GM12878 (cell line): ENCODE measurements at regions not wholly inside any gene's neighbourhood (a gene's known extent, or its start where the extent isn't known, plus 50 kb on each side); places are given as distances from the start of the nearest gene placed in this dataset.

Experiments
- ATAC-seq: fragments of 200-7000 bp; cut with Tn5 transposase; 3 replicates; pipeline ENCODE4 v1.9.1; 2020; ENCODE audit warnings: mild to moderate bottlenecking, moderate library complexity
- BruUV-seq: library from RNA; stranded (reverse); fragments of 400-500 nt; replicated peaks from 2 replicates; lab custom pipeline; 2021; lab: Mats Ljungman, UMichigan
- CTCF ChIA-PET: fragments of 300-600 bp; sonication (Branson Sonifier 250); formaldehyde crosslinking; extraction: SDS; loops from one replicate; lab custom pipeline; 2021; ENCODE audit warnings: inconsistent platforms; lab: Yijun Ruan, JAX
- POLR2A ChIA-PET: fragments of 350-600 bp; formaldehyde crosslinking; extraction: SDS; loops from one replicate; lab custom pipeline; 2021; ENCODE audit warnings: inconsistent platforms; lab: Charles Lee
- RAD21 ChIA-PET: fragments of 300-600 bp; sonication (Branson Sonifier 250); formaldehyde crosslinking; loops from one replicate; lab custom pipeline; 2023; ENCODE audit warnings: antibody characterized with exemption; ENCODE audit not compliant: unreplicated experiment; lab: Charles Lee
- SMC1A ChIA-PET: fragments of 300-600 bp; sonication (Branson Sonifier 250); formaldehyde crosslinking; loops from one replicate; lab custom pipeline; 2023; ENCODE audit not compliant: unreplicated experiment, uncharacterized antibody; lab: Charles Lee
- DNase-seq: peaks from one replicate; pipeline ENCODE4 v3.0.0-alpha.2; 2011; ENCODE audit warnings: low read depth, low spot score
- FAIRE-seq: peaks from 3 replicates; lab custom pipeline; 2011; peaks lifted over from hg19 to GRCh38; lab: Jason Lieb, UNC
- H2AFZ ChIP-seq: 2 replicates; pipeline ENCODE4 v1.6.0; 2011; ENCODE audit warnings: low read depth, low read length, control low read depth; ENCODE audit not compliant: control insufficient read depth
- H3K27ac ChIP-seq: 2 replicates; pipeline ENCODE4 v1.5.1; 2011; ENCODE audit warnings: control low read depth; ENCODE audit not compliant: control insufficient read depth, insufficient read depth
- H3K27me3 ChIP-seq, 2 experiments: replicated peaks in 1 of 2; 2 replicates each; pipeline versions ENCODE4 v1.6.0 to v1.6.1; 2011; ENCODE audit warnings: low read length in 1 of 2; ENCODE audit not compliant: control insufficient read depth in 2 of 2, insufficient read depth in 2 of 2
- H3K36me3 ChIP-seq, 2 experiments: 2 replicates each; pipeline ENCODE4 v1.5.1; 2011; ENCODE audit warnings: low read length in 1 of 2; ENCODE audit not compliant: control insufficient read depth in 2 of 2, insufficient read depth in 2 of 2
- H3K4me1 ChIP-seq: 2 replicates; pipeline ENCODE4 v1.6.1; 2011; ENCODE audit warnings: mild to moderate bottlenecking, low read length, moderate library complexity, mixed read lengths; ENCODE audit not compliant: control insufficient read depth, insufficient read depth
- H3K4me2 ChIP-seq: 2 replicates; pipeline ENCODE4 v1.6.0; 2011; ENCODE audit warnings: control low read depth; ENCODE audit not compliant: control insufficient read depth, insufficient read depth
- H3K4me3 ChIP-seq: fragments of 200-600 bp; sonication (generic); 2 replicates; pipeline ENCODE4 v1.5.1; 2016
- H3K79me2 ChIP-seq: 2 replicates; pipeline ENCODE4 v1.6.0; 2011; ENCODE audit warnings: low read length; ENCODE audit not compliant: control insufficient read depth, insufficient read depth
- H3K9ac ChIP-seq: 2 replicates; pipeline ENCODE4 v1.8.0; 2011; ENCODE audit warnings: low read length, control low read depth, mixed read lengths; ENCODE audit not compliant: control insufficient read depth, insufficient read depth
- H3K9me3 ChIP-seq: replicated peaks from 3 replicates; pipeline ENCODE4 v1.5.1; 2011; ENCODE audit warnings: mild to moderate bottlenecking, low read length; ENCODE audit not compliant: control insufficient read depth, insufficient read depth
- H4K20me1 ChIP-seq: 2 replicates; pipeline ENCODE4 v1.6.0; 2011; ENCODE audit not compliant: control insufficient read depth, insufficient read depth
- BMI1 ChIP-seq: fragments of 450-650 bp; IDR thresholded peaks from 2 replicates; pipeline ENCODE4 v1.6.1; 2016; ENCODE audit warnings: mild to moderate bottlenecking, moderate library complexity, borderline replicate concordance
- CEBPB ChIP-seq, 2 experiments: fragments of 150-350 bp in 1 of 2; IDR thresholded peaks; 2 replicates each; pipeline ENCODE4 v1.6.1; 2012 to 2014; ENCODE audit warnings: low read depth in 2 of 2, low read length in 2 of 2, borderline replicate concordance in 1 of 2, inconsistent platforms in 1 of 2
- E2F8 ChIP-seq: fragments of 450-650 bp; IDR thresholded peaks from 2 replicates; pipeline ENCODE4 v1.6.1; 2018; ENCODE audit warnings: mild to moderate bottlenecking, low read depth, moderate library complexity; ENCODE audit not compliant: partially characterized antibody
- EP300 ChIP-seq, 2 experiments: fragments of 150-350 bp in 1 of 2; IDR thresholded peaks; 2 replicates each; pipeline ENCODE4 v1.6.1; 2011 to 2012; ENCODE audit warnings: low read depth in 2 of 2, low read length in 2 of 2, borderline replicate concordance in 1 of 2, improper control_type of control experiment in 1 of 2, inconsistent platforms in 1 of 2; ENCODE audit not compliant: control insufficient read depth in 1 of 2
- FOS ChIP-seq: IDR thresholded peaks from 3 replicates; pipeline ENCODE4 v1.6.1; 2011; ENCODE audit warnings: borderline replicate concordance; ENCODE audit not compliant: insufficient read length; ENCODE audit errors: extremely low read depth
- HSF1 ChIP-seq: fragments of 150-350 bp; IDR thresholded peaks from 2 replicates; pipeline ENCODE4 v1.6.1; 2014; ENCODE audit warnings: mild to moderate bottlenecking, low read depth, low read length
- IKZF2 ChIP-seq, 2 experiments: fragments of 450-650 bp; IDR thresholded peaks; 2 replicates each; pipeline ENCODE4 v1.6.1; 2017; ENCODE audit warnings: mild to moderate bottlenecking in 2 of 2, moderate library complexity in 2 of 2
- POLR2AphosphoS5 ChIP-seq: IDR thresholded peaks from 2 replicates; pipeline ENCODE4 v1.6.1; 2011; ENCODE audit warnings: mild to moderate bottlenecking, low read length, inconsistent platforms
- POU2F2 ChIP-seq: IDR thresholded peaks from 3 replicates; pipeline ENCODE4 v1.6.1; 2011; ENCODE audit warnings: low read depth, mild to moderate bottlenecking, low read length, borderline replicate concordance
- PRDM15 ChIP-seq: fragments of 450-650 bp; formaldehyde crosslinking; IDR thresholded peaks from 2 replicates; pipeline ENCODE4 v1.4.0; 2020; ENCODE audit warnings: mild to moderate bottlenecking, moderate library complexity
- SMAD1 ChIP-seq: fragments of 450-650 bp; IDR thresholded peaks from 2 replicates; pipeline ENCODE4 v1.6.1; 2018; ENCODE audit warnings: mild to moderate bottlenecking, low read depth; ENCODE audit not compliant: partially characterized antibody
- ZBTB40 ChIP-seq: fragments of 450-650 bp; IDR thresholded peaks from 2 replicates; pipeline ENCODE4 v1.6.1; 2016; ENCODE audit warnings: mild to moderate bottlenecking, moderate library complexity, borderline replicate concordance
- WGBS: methylation state at CpG from one replicate; pipeline ENCODE4 v1.1.6; 2016; ENCODE audit warnings: low lambda C conversion rate; ENCODE audit not compliant: insufficient replicate concordance, insufficient coverage; ENCODE audit errors: missing lambda C conversion rate; 5-methylcytosine and 5-hydroxymethylcytosine counted together
- in situ Hi-C: fragments of 300-500 bp; cut with MboI; formaldehyde crosslinking; loops from 9 replicates; pipeline ENCODE4 v1.14.3; 2018; ENCODE audit warnings: mixed read lengths
- intact Hi-C: fragments of 100-400 bp; cut with micrococcal nuclease; formaldehyde crosslinking; loops from one replicate; pipeline ENCODE4 v1.14.2; 2022; ENCODE audit not compliant: unreplicated experiment

GRCh38 chr20:60813066-60813465 lies 439.0 kb upstream of the CDH4 start:
- WGBS, result 3% methylated on average over 5 of the region's 5 CpGs
- Histone ChIP-seq H3K9me3 (no peaks in the 10 kb centered on the region; the same call in 2 of the 3 replicates), H3K4me3 (no peak overlapping the region), H3K79me2 (no peaks in the 10 kb centered on the region), H2AFZ (no peak overlapping the region), H3K4me1 (no peaks in the 10 kb centered on the region), H3K9ac (no peak overlapping the region), H3K36me3 (no peaks in the 10 kb centered on the region), H3K4me2 (no peak overlapping the region), H3K27me3 (no peaks in the 10 kb centered on the region), H3K27ac (no peak overlapping the region), H4K20me1 (no peaks in the 10 kb centered on the region)
- ChIA-PET RAD21 (no interaction called here), SMC1A (no interaction called here), CTCF (no interaction called here), POLR2A (no interaction called here)
- no peak for ATAC-seq
- DNase-seq, result no peak
- BruUV-seq, result no TSS peak
- intact Hi-C loops (no loop called here), in situ Hi-C loops (no loop called here)
- no peak for FAIRE-seq
- no peak for TF ChIP-seq PRDM15 (CRISPR knock-in tag)
- no peak for TF ChIP-seq POLR2AphosphoS5
- TF ChIP-seq E2F8, result no peak
- no peak for TF ChIP-seq BMI1
- no peak for TF ChIP-seq ZBTB40
- TF ChIP-seq FOS, result no peak
- TF ChIP-seq EP300 (IDR thresholded peaks at IDR 0.05; ENCODE audit: borderline replicate concordance in 1 of 2, control insufficient read depth in 1 of 2, low read depth in 2 of 2, low read length in 2 of 2), result no peak
- no peak for TF ChIP-seq POU2F2
- no peak for TF ChIP-seq CEBPB (IDR thresholded peaks at IDR 0.05; ENCODE audit: borderline replicate concordance in 1 of 2, low read depth in 2 of 2, low read length in 2 of 2)
- no peak for TF ChIP-seq IKZF2 (IDR thresholded peaks at IDR 0.05)
- no peak for TF ChIP-seq SMAD1
- TF ChIP-seq HSF1, result no peak
